ENCODE measurements at regions not wholly inside any gene's neighbourhood (a gene's known extent, or its start where the extent isn't known, plus 50 kb on each side); places are given as distances from the start of the nearest gene placed in this dataset.

GRCh38 chr6:65933390-65933789 is 226.4 kb upstream of the EYS start:
- TF ChIP-seq, protein P1, sequence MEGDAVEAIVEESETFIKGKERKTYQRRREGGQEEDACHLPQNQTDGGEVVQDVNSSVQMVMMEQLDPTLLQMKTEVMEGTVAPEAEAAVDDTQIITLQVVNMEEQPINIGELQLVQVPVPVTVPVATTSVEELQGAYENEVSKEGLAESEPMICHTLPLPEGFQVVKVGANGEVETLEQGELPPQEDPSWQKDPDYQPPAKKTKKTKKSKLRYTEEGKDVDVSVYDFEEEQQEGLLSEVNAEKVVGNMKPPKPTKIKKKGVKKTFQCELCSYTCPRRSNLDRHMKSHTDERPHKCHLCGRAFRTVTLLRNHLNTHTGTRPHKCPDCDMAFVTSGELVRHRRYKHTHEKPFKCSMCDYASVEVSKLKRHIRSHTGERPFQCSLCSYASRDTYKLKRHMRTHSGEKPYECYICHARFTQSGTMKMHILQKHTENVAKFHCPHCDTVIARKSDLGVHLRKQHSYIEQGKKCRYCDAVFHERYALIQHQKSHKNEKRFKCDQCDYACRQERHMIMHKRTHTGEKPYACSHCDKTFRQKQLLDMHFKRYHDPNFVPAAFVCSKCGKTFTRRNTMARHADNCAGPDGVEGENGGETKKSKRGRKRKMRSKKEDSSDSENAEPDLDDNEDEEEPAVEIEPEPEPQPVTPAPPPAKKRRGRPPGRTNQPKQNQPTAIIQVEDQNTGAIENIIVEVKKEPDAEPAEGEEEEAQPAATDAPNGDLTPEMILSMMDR (IDR thresholded peaks at IDR 0.05) = no peak
- TF ChIP-seq ZFX (IDR thresholded peaks at IDR 0.05; ENCODE audit: borderline replicate concordance) = no peak
